OCI-LY7 (cell line): ENCODE measurements at regions not wholly inside any gene's neighbourhood (a gene's known extent, or its start where the extent isn't known, plus 50 kb on each side); places are given as distances from the start of the nearest gene placed in this dataset.
A peak's percentile ranks its signal among the peaks of the same experiment; 100 is the strongest.

Source experiments
- BruUV-seq: library from RNA; stranded (reverse); fragments of 400-500 nt; replicated peaks from 2 replicates; lab custom pipeline; 2021; lab: Mats Ljungman, UMichigan
- CTCF ChIA-PET: fragments of 300-600 bp; sonication (Branson Sonifier 250); formaldehyde crosslinking; loops from one replicate; lab custom pipeline; 2022; ENCODE audit warnings: antibody characterized with exemption; ENCODE audit not compliant: unreplicated experiment; lab: Charles Lee
- POLR2A ChIA-PET: fragments of 300-600 bp; sonication (Branson Sonifier 250); formaldehyde crosslinking; loops from one replicate; lab custom pipeline; 2022; ENCODE audit warnings: antibody characterized with exemption; lab: Charles Lee
- DNase-seq: peaks from one replicate; pipeline ENCODE4 v3.0.0-alpha.2; 2015; ENCODE audit warnings: low spot score
- H2AFZ ChIP-seq: fragments of 200-600 bp; sonication (generic), shearing (Covaris generic); 2 replicates; pipeline ENCODE4 v1.6.1; 2014; ENCODE audit warnings: mild to moderate bottlenecking, antibody characterized with exemption, low read length, moderate library complexity
- H3K27ac ChIP-seq: fragments of 200-600 bp; sonication (generic); 2 replicates; pipeline ENCODE4 v1.5.1; 2014; ENCODE audit warnings: mixed run types, low read depth, mild to moderate bottlenecking, moderate library complexity, low read length, inconsistent platforms; ENCODE audit not compliant: poor library complexity, severe bottlenecking
- H3K36me3 ChIP-seq: fragments of 200-600 bp; sonication (generic); 2 replicates; pipeline ENCODE4 v1.6.1; 2014; ENCODE audit warnings: mild to moderate bottlenecking, antibody characterized with exemption, low read length, moderate library complexity, mixed read lengths; ENCODE audit not compliant: insufficient read depth
- H3K4me1 ChIP-seq: fragments of 200-600 bp; sonication (generic); 2 replicates; pipeline ENCODE4 v1.5.1; 2014; ENCODE audit warnings: mild to moderate bottlenecking, low read length; ENCODE audit not compliant: insufficient read depth, poor library complexity, severe bottlenecking
- H3K4me2 ChIP-seq: fragments of 200-600 bp; sonication (generic); 2 replicates; pipeline ENCODE4 v1.6.1; 2014; ENCODE audit warnings: mild to moderate bottlenecking, low read length
- H3K4me3 ChIP-seq: fragments of 200-600 bp; sonication (generic); 2 replicates; pipeline ENCODE4 v1.5.1; 2014; ENCODE audit warnings: mild to moderate bottlenecking, low read depth, low read length; ENCODE audit not compliant: poor library complexity, severe bottlenecking
- H3K79me2 ChIP-seq: fragments of 200-600 bp; sonication (generic); 2 replicates; pipeline ENCODE4 v1.6.1; 2016; ENCODE audit warnings: low read depth, mild to moderate bottlenecking, low read length, moderate library complexity, mixed read lengths; ENCODE audit not compliant: insufficient read depth
- H3K9me2 ChIP-seq: fragments of 200-600 bp; sonication (generic); 2 replicates; pipeline ENCODE4 v1.6.1; 2016; ENCODE audit warnings: mild to moderate bottlenecking, low read length, mixed read lengths; ENCODE audit not compliant: insufficient read depth
- H3K9me3 ChIP-seq: fragments of 200-600 bp; sonication (generic); 2 replicates; pipeline ENCODE4 v1.6.1; 2014; ENCODE audit warnings: mild to moderate bottlenecking, mixed run types, low read length, mixed read lengths
- H4K20me1 ChIP-seq: fragments of 200-600 bp; sonication (generic); 2 replicates; pipeline ENCODE4 v1.6.1; 2014; ENCODE audit warnings: mild to moderate bottlenecking, antibody characterized with exemption, low read length, moderate library complexity, mixed read lengths; ENCODE audit not compliant: insufficient read depth
- EZH2phosphoT487 ChIP-seq: fragments of 200-600 bp; sonication (generic); IDR thresholded peaks from 2 replicates; pipeline ENCODE4 v1.6.1; 2018; ENCODE audit warnings: low read depth, borderline replicate concordance, mild to moderate bottlenecking, mixed run types, antibody characterized with exemption, low read length, moderate library complexity, mixed read lengths
- intact Hi-C: fragments of 100-400 bp; cut with micrococcal nuclease; formaldehyde crosslinking; loops from one replicate; pipeline ENCODE4 v1.10.0; 2022; ENCODE audit not compliant: unreplicated experiment
- TF ChIP-seq, protein P1 (sequence below): fragments of 200-600 bp; sonication (generic); conservative IDR thresholded peaks from 2 replicates; pipeline ENCODE4 v1.5.1; 2014; ENCODE audit warnings: mild to moderate bottlenecking, antibody characterized with exemption, low read length, moderate library complexity, mixed read lengths

DNA sequence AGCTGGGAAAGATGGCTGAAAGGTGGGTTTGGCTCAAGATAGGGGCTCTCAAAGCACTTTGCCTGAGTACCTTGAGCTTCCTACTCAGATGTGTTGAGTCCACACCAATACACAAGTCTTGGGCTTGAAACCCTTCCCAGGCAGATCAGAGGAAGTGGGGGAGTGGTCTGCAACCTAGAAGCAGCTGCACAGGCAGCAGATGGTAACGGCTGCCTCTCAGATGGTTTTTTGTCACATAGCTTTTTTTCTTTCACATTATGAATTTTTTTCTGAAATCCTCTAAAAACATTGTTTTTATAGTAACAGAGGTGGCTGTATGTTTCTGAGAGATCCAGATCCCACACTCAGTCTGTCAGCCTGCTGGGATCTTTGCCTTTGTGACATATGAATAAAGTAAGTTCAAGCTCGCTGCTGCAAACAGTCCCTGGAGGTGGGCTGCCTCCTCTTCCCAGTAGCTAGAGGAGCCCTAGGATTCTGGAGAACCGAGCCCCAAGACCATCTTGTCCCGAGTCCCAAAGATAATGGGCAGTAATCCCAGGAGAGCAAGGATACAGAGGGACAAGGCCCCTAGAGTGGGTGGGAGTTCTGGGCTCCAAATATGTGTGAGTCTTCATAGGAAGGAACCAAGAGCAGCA is 97.1 kb upstream of the TOP1 start:
- H3K4me1 ChIP-seq = peaks cover 83% of the 10 kb centered on the region
- peak overlapping the region; percentile 70 for H3K4me2 ChIP-seq
- H3K27ac ChIP-seq = peak overlapping the region; percentile 96
- TF ChIP-seq, protein P1, sequence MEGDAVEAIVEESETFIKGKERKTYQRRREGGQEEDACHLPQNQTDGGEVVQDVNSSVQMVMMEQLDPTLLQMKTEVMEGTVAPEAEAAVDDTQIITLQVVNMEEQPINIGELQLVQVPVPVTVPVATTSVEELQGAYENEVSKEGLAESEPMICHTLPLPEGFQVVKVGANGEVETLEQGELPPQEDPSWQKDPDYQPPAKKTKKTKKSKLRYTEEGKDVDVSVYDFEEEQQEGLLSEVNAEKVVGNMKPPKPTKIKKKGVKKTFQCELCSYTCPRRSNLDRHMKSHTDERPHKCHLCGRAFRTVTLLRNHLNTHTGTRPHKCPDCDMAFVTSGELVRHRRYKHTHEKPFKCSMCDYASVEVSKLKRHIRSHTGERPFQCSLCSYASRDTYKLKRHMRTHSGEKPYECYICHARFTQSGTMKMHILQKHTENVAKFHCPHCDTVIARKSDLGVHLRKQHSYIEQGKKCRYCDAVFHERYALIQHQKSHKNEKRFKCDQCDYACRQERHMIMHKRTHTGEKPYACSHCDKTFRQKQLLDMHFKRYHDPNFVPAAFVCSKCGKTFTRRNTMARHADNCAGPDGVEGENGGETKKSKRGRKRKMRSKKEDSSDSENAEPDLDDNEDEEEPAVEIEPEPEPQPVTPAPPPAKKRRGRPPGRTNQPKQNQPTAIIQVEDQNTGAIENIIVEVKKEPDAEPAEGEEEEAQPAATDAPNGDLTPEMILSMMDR = no peak
- H3K4me3 ChIP-seq = peak overlapping the region; percentile 34
- peak; percentile 92 for DNase-seq
- BruUV-seq = no TSS peak
- POLR2A ChIA-PET = interaction anchor here (0.6 to 4.4 kb wide), 9 partner anchors 10 to 188 kb away, joined by 3 to 65 read pairs (median 3); no protein-coding TSS in a partner anchor
- H3K79me2 ChIP-seq = no peaks in the 10 kb centered on the region
- H4K20me1 ChIP-seq = no peaks in the 10 kb centered on the region
- intact Hi-C loops = loop anchor here (1.0 to 5.0 kb wide), 2 partner anchors 10 to 61 kb away; no protein-coding TSS in a partner anchor
- H3K9me2 ChIP-seq = no peaks in the 10 kb centered on the region
- H3K36me3 ChIP-seq = no peaks in the 10 kb centered on the region; the same call in 1 of the 2 replicates
- peaks cover 16% of the 10 kb centered on the region for H3K9me3 ChIP-seq
- H2AFZ ChIP-seq = peak overlapping the region; percentile 46; the same call in 1 of the 2 replicates
- CTCF ChIA-PET = interaction anchor here (0.8 to 1.3 kb wide), 3 partner anchors 9 to 224 kb away, joined by 3 to 5 read pairs (median 3); no protein-coding TSS in a partner anchor

DNA sequence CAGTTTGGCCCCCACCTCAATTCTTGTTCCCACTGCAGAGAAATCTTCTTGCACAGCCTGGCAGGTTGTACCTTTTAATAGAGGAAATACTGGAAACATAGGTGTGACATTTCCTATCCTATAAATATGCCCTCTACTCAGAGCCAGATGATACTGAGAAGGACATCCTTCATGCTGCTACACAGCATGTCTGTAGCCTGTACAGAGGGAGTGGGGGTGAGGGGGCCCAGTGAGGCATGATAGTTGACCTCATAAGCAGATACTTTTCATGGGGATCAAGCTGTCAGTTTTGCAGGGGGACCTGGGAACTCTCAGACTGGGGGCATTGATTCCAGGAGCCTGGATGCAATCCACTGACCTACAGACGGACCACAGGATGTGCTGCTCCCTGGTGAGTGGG is 96.2 kb upstream of the TOP1 start:
- Histone ChIP-seq H3K27ac (peak overlapping the region; percentile 96), H4K20me1 (no peaks in the 10 kb centered on the region), H3K36me3 (no peaks in the 10 kb centered on the region; the same call in 1 of the 2 replicates), H3K4me2 (peak overlapping the region; percentile 70), H3K79me2 (no peaks in the 10 kb centered on the region), H3K9me3 (peaks cover 16% of the 10 kb centered on the region), H3K9me2 (no peaks in the 10 kb centered on the region), H3K4me3 (peak overlapping the region; percentile 34), H3K4me1 (peaks cover 74% of the 10 kb centered on the region), H2AFZ (peak overlapping the region; percentile 46)
- ChIA-PET CTCF (no interaction called here), POLR2A (interaction anchor here (0.5 to 4.4 kb wide), 6 partner anchors 9 to 201 kb away, joined by 4 to 65 read pairs (median 6); no protein-coding TSS in a partner anchor)
- no TSS peak for BruUV-seq
- no peak for TF ChIP-seq EZH2phosphoT487
- TF ChIP-seq, protein P1 = no peak
- peak; percentile 60 for DNase-seq
- intact Hi-C loops = loop anchor here (5.0 kb wide), 1 partner anchor 60 kb away; no protein-coding TSS in a partner anchor

DNA sequence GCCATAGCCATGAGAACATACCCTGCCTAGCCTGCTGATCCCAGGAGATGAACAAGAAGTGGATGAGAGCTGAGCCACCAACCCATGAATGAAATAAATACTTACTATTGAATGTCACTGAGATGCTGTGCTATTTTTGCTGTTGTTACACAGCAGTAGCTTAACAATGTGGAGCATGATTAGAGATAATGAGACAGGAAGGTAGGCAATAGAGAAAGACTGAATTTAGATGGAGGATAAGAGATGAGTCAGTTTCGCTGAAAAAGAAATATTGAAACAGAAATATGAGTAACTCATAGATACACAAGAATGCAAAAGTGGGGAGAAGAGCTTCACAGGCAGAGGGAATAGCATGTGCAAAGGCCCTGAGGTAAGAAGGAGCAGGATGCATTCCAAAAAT is 94.9 kb upstream of the TOP1 start:
- POLR2A ChIA-PET = interaction anchor here (0.7 to 1.8 kb wide), 3 partner anchors 9 to 190 kb away, joined by 3 to 6 read pairs (median 6); no protein-coding TSS in a partner anchor
- H4K20me1 ChIP-seq = no peaks in the 10 kb centered on the region
- intact Hi-C loops = loop anchor here (5.0 kb wide), 1 partner anchor 59 kb away; no protein-coding TSS in a partner anchor

More for the DNA sequence above, 94.9 kb upstream of the TOP1 start:
- CTCF ChIA-PET = no interaction called here
- H3K27ac ChIP-seq = no peak overlapping the region
- TF ChIP-seq EZH2phosphoT487 = no peak
- TF ChIP-seq, protein P1 = no peak
- no TSS peak for BruUV-seq
- H3K79me2 ChIP-seq = no peaks in the 10 kb centered on the region
- peaks cover 16% of the 10 kb centered on the region for H3K9me3 ChIP-seq
- no peaks in the 10 kb centered on the region; the same call in 1 of the 2 replicates for H3K36me3 ChIP-seq
- DNase-seq = no peak
- no peak overlapping the region for H3K4me2 ChIP-seq
- no peak overlapping the region for H2AFZ ChIP-seq
- peaks cover 70% of the 10 kb centered on the region for H3K4me1 ChIP-seq
- no peaks in the 10 kb centered on the region for H3K9me2 ChIP-seq
- no peak overlapping the region for H3K4me3 ChIP-seq
